ENCODE measurements at regions not wholly inside any gene's neighbourhood (a gene's known extent, or its start where the extent isn't known, plus 50 kb on each side); places are given as distances from the start of the nearest gene placed in this dataset.
A peak's percentile ranks its signal among the peaks of the same experiment; 100 is the strongest.
"Not testable (repeated sequence)": the region's sequence is repeated elsewhere in the genome, so short reads cannot be mapped to it uniquely, and the experiment has no call there.

DNA sequence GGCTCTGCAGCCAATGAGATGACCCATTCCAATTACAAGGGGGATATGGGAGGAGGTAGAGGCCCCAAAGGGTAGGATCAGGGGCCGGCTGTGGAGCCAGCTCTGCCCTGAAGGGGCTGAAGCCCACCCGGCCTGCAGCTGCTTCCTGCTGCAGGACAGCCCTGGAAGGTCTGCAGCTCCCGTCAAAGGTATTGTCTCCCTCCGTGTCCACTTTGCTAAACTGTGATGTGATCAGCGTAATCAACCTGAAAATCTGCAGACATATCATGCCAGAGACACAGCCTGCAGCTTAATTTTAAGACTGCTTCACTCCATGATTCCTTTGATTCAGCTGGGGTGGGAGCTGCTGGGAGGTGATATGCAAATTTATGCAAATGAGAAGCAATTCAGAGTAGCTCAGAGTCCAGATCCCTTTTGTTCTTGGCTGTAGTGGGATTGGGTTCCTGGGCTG is 90.7 kb downstream of the GADD45G start:
- no peak overlapping the region for H3K4me3 Mint-ChIP-seq
- H3K4me1 Mint-ChIP-seq = peaks cover 8 to 15% of the 10 kb centered on the region in 2 donors
- no peaks in the 10 kb centered on the region for H3K9me3 Mint-ChIP-seq
- H3K27me3 Mint-ChIP-seq (ENCODE audit: low read depth in 3 of 3) = peaks cover 1 to 5% (median 2%) of the 10 kb centered on the region in 3 donors
- peaks cover 0 to 4% (median 0%) of the 10 kb centered on the region in 3 donors for H3K36me3 Mint-ChIP-seq
- no peak for DNase-seq
- H3K27ac Mint-ChIP-seq = no peak overlapping the region

DNA sequence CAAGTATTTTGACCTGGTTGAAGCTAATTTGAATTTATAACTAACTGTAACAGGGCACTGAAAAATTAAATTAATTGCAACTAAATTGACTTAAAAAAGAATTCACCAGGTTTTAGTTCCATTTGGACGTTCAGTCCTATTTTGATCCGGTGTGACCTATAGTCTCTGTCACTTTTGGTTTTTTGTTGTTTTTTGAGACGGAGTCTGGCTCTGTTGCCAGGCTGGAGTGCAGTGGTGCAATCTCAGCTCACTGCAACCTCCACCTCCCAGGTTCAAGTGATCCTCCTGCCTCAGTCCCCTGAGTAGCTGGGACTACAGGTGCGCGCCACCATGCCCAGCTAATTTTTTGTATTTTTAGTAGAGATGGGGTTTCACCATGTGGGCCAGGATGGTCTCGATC is 91.2 kb downstream of the GADD45G start:
- not testable (repeated sequence) for H3K27me3 Mint-ChIP-seq (ENCODE audit: low read depth in 3 of 3); H3K36me3 Mint-ChIP-seq; DNase-seq; H3K27ac Mint-ChIP-seq; H3K9me3 Mint-ChIP-seq; H3K4me3 Mint-ChIP-seq
- H3K4me1 Mint-ChIP-seq = peaks cover 5 to 14% of the 10 kb centered on the region in 2 donors

DNA sequence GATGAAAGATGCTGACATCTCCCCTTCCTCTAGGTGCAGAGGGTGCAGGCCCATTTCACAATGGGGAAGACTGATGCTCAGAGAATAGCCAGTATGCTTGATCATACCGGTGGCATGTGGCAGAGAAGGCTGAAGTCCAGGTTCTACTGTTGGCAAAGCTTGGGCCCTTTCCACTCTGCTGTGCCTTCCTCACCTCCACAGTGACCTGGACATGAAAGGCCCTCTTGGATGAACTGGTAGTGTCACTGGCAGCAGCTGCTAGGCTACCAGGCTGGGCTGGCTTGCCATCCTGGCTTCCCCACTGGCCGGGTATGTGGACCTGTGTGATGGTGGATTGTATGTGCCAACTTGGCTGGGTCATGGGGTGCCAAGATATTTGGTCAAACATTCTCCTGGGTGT is 92.0 kb downstream of the GADD45G start:
- peaks cover 10 to 16% of the 10 kb centered on the region in 2 donors for H3K4me1 Mint-ChIP-seq
- no peak for DNase-seq
- H3K27me3 Mint-ChIP-seq (ENCODE audit: low read depth in 3 of 3) = peaks cover 1 to 5% (median 2%) of the 10 kb centered on the region in 3 donors
- H3K27ac Mint-ChIP-seq = no peak overlapping the region
- peaks cover 0 to 4% (median 0%) of the 10 kb centered on the region in 3 donors for H3K36me3 Mint-ChIP-seq
- no peaks in the 10 kb centered on the region for H3K9me3 Mint-ChIP-seq
- H3K4me3 Mint-ChIP-seq = no peak overlapping the region

DNA sequence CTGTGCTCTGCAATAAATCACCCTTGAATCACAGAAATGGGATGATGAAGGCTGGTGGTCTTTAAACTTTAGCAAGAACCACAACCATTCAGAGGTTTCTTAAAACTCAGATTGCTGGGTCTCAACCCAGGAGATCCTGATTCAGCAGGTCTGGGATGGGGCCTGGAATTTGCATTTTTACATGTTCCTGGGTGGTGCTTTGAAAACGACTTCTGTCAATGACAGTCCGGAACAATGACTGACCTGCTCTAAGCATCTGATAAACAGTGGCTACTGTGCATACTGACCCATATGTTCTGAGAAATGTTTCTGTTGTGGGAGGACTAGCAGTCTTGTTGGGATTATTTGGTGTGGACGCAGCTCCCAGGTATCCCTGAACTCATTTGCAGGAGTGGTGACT is 92.7 kb downstream of the GADD45G start:
- Mint-ChIP-seq H3K4me3 (no peak overlapping the region), H3K36me3 (peaks cover 0 to 4% (median 0%) of the 10 kb centered on the region in 3 donors), H3K27ac (peak overlapping the region in 1 of 6 donors; percentile 45), H3K27me3 (ENCODE audit: low read depth in 3 of 3) (peaks cover 1 to 5% (median 2%) of the 10 kb centered on the region in 3 donors), H3K4me1 (peaks cover 14 to 15% of the 10 kb centered on the region in 2 donors), H3K9me3 (no peaks in the 10 kb centered on the region)
- DNase-seq = no peak

DNA sequence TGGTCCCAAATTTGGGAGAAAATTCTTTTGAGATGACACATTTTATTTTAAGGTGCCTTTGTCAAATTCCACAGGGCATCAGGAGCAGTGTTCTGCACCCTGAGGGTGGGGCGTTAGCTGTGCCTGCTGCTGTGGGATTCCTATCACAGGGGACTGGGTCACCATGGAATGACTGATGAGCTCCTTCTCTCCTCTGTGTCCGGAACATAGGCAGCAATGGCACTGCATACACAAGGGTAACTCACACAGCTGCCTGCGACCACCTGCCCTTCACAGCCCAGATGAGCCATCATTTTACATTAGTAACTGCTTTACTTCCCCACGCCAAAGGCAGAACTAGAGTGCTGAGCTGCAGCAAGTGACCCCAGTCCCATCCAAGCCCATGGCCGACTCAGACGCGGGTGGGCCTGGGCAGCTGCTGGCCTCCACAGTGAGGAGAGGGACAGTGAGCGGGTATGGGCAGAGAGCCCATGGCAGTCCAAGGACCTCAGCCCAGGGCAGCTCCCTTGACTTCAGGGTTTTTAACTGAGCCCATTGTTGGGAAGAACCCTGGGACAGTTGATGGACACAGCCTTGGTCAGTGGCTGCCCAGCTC is 93.7 kb downstream of the GADD45G start:
- Mint-ChIP-seq H3K36me3 (peaks cover 0 to 4% (median 0%) of the 10 kb centered on the region in 3 donors), H3K4me3 (no peak overlapping the region), H3K4me1 (peaks cover 14 to 15% of the 10 kb centered on the region in 2 donors), H3K27ac (peak overlapping the region in 1 of 6 donors; percentile 49), H3K27me3 (ENCODE audit: low read depth in 3 of 3) (peaks cover 0 to 8% (median 0%) of the 10 kb centered on the region in 3 donors), H3K9me3 (no peaks in the 10 kb centered on the region)
- no peak for DNase-seq

DNA sequence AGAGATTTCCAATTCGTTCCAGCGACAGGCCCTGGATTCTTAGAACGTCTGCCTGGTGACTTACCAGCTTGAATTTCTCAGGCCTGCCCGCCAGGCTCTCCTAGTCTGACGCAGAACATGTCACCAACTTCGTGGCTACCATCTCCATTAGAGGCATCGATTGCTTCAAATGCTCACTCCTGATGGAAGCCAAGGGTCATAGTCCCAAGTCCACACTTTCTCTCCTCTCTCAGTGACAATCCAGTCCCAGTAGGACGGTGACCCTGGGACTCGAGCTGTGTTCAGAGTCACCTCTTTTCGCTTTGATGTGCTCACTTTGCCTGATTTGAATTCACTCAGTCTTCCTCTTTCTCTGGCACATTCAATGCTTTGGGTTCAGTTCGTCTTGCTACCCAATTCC is 94.8 kb downstream of the GADD45G start:
- H3K27me3 Mint-ChIP-seq (ENCODE audit: low read depth in 3 of 3) = peaks cover 0 to 3% (median 2%) of the 10 kb centered on the region in 3 donors
- DNase-seq = no peak
- peaks cover 0 to 4% (median 0%) of the 10 kb centered on the region in 3 donors for H3K36me3 Mint-ChIP-seq
- peaks cover 14 to 15% of the 10 kb centered on the region in 2 donors for H3K4me1 Mint-ChIP-seq
- H3K9me3 Mint-ChIP-seq = no peaks in the 10 kb centered on the region
- H3K27ac Mint-ChIP-seq = peak overlapping the region in 2 of 6 donors; percentile 55 to 85
- H3K4me3 Mint-ChIP-seq = no peak overlapping the region

DNA sequence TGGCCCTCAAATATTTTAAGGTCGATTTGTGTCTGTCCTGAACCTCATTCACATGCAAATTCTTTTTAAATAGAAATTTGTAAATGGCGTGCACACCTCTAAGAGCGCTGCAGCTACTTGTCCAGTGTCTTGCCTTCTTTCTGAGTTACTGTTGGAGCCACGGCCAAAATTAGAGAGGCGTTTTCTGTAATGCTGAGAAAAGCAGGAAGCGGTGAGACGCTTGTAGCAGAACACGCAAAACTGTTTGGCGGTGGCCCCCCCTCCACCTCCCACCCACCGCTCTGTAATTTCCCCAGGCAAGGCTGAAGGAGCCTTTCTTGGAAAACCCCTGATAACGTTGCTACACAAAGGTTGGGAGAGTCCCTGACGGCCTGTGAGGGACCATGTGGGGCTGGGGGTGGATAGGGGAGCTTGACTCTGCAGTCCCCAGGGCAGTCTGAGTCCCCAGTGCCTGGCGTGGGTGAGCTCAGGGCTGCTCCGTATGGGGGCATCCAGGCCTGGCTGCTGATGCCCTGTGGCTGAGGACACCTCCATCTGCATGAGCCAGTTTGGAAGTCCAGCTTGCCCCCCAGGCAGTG is 96.5 kb downstream of the GADD45G start:
- Mint-ChIP-seq H3K27ac (peak overlapping the region in 4 of 6 donors; percentile 70 to 85 (median 84)), H3K9me3 (no peaks in the 10 kb centered on the region), H3K4me3 (peak overlapping the region; percentile 46 to 73 (median 57)), H3K27me3 (ENCODE audit: low read depth in 3 of 3) (peaks cover 0 to 3% (median 2%) of the 10 kb centered on the region in 3 donors), H3K4me1 (peaks cover 14 to 15% of the 10 kb centered on the region in 2 donors), H3K36me3 (peaks cover 0 to 4% (median 0%) of the 10 kb centered on the region in 3 donors)
- DNase-seq = peak; percentile 47 to 64 (median 57)

DNA sequence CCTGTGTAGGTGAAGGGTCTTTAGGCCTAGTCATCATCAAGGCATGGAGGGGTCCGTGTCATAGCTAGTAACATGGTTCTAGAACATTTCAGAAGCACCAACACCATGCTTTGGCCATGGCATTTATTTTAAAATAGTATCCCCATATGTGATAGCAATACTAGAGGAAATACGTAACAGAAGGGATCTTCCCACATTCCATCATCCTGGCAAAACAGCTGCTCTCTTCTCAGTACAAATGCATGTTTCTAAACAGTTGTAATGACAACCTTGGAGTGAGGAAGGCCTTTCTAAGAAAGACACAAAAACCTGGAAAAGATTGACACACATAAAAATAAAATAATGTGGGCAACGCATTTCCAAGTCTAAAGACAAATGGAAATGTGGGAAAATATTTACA is 97.6 kb downstream of the GADD45G start:
- no peak overlapping the region for H3K4me3 Mint-ChIP-seq
- H3K27ac Mint-ChIP-seq = peak overlapping the region in 3 of 6 donors; percentile 8 to 85 (median 30)
- DNase-seq = no peak
- H3K4me1 Mint-ChIP-seq = peaks cover 14 to 15% of the 10 kb centered on the region in 2 donors
- H3K27me3 Mint-ChIP-seq (ENCODE audit: low read depth in 3 of 3) = peaks cover 0 to 5% (median 3%) of the 10 kb centered on the region in 3 donors
- peaks cover 0 to 4% (median 0%) of the 10 kb centered on the region in 3 donors for H3K36me3 Mint-ChIP-seq
- no peaks in the 10 kb centered on the region for H3K9me3 Mint-ChIP-seq

DNA sequence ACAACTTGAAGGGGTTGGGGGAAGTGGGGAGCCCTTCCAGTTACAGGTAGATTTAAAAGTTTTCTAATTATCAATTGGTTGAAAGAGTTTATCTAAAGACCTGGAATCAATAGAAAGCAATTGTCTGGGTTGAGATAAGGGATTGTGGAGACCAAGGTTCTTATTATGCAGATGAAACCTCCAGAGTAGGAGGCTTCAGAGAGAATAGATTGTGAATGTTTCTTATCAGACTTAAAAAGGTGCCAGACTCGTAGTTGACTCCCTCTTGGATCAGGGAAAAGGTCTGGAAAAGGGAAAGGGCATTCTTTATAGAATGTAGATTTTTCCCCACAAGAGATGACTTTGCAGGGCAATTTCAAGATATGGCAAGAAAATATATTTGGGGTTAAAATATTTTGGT is 100.8 kb downstream of the GADD45G start:
- Mint-ChIP-seq H3K27me3 (ENCODE audit: low read depth in 3 of 3) (peaks cover 0 to 5% (median 5%) of the 10 kb centered on the region in 3 donors), H3K36me3 (no peaks in the 10 kb centered on the region), H3K4me3 (no peak overlapping the region), H3K9me3 (no peaks in the 10 kb centered on the region), H3K4me1 (peaks cover 14 to 15% of the 10 kb centered on the region in 2 donors), H3K27ac (no peak overlapping the region)
- DNase-seq = no peak

DNA sequence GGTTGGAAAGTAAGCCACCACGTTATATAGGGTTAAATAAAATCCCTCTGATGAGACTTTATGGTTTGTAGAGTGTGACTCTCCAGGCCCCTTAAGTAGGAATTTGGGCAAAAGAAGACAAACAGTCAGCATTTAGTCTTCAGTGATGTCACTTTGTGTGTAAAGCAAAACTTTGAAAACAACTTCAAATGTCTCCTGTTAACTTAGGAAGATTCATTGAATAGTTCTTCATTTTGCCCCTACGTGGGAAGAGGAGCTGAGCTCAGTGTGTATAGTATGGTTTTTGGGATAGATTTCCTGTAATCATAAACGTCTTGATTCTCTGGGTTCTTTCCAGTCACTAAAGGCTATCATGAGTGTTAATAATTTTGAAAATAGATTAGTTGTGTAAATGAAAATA is 101.3 kb downstream of the GADD45G start:
- Mint-ChIP-seq H3K27me3 (ENCODE audit: low read depth in 3 of 3) (peaks cover 0 to 5% (median 5%) of the 10 kb centered on the region in 3 donors), H3K27ac (no peak overlapping the region), H3K4me1 (peaks cover 11% of the 10 kb centered on the region in 2 donors)

DNA sequence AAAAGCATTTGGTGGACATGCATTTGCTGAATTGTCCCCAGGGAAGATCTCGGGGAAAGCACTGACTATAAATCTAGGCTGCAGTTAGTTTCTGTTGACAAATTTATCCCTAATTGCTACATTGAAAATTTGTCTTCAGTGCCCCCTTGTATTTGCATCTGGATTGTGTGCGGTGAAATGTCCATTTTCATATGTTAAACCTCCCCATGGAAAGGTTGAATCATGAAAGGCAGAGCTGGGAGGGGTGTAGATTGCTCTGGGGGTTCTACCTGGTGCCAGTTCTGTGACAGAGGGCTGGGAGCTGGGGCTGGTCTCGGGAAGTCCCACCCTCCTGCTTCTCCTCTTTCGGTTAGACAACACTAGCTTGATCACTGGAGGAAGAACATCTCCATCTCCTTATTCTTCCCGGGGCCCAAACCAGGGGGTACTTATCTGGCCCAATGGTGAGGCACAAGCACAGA is 101.9 kb downstream of the GADD45G start:
- no peak overlapping the region for H3K27ac Mint-ChIP-seq
- H3K27me3 Mint-ChIP-seq (ENCODE audit: low read depth in 3 of 3) = peaks cover 0 to 5% (median 5%) of the 10 kb centered on the region in 3 donors
- H3K4me1 Mint-ChIP-seq = peaks cover 4% of the 10 kb centered on the region in 2 donors
- H3K36me3 Mint-ChIP-seq = no peaks in the 10 kb centered on the region
- no peak overlapping the region for H3K4me3 Mint-ChIP-seq
- no peak for DNase-seq
- no peaks in the 10 kb centered on the region for H3K9me3 Mint-ChIP-seq

More for the DNA sequence above, 101.3 kb downstream of the GADD45G start:
- DNase-seq = no peak
- Mint-ChIP-seq H3K4me3 (no peak overlapping the region), H3K36me3 (no peaks in the 10 kb centered on the region), H3K9me3 (no peaks in the 10 kb centered on the region)

DNA sequence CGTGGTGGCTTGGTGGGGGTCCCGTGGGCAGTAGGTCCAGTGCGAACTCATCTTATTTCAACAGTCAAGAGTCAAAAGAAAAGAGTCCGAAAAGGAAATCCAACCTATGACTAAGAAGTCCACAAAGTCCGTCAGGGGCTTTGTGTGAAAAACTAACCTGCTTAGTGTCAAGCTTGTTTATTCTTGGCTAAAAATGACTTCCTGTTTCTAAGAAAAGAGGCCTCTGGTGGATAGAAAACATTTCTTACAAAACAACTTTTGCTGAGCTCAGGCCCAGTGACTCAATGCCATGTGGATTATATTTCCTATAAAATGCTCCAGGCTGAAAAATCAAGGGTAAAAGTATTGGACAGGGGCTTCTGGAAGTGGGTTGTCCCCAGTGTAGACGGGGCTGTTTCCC is 105.9 kb downstream of the GADD45G start:
- Mint-ChIP-seq H3K9me3 (no peaks in the 10 kb centered on the region), H3K27ac (no peak overlapping the region), H3K4me1 (peaks cover 6 to 12% of the 10 kb centered on the region in 2 donors), H3K4me3 (no peak overlapping the region), H3K36me3 (no peaks in the 10 kb centered on the region), H3K27me3 (ENCODE audit: low read depth in 3 of 3) (peaks cover 0 to 2% (median 2%) of the 10 kb centered on the region in 3 donors)
- DNase-seq = no peak

DNA sequence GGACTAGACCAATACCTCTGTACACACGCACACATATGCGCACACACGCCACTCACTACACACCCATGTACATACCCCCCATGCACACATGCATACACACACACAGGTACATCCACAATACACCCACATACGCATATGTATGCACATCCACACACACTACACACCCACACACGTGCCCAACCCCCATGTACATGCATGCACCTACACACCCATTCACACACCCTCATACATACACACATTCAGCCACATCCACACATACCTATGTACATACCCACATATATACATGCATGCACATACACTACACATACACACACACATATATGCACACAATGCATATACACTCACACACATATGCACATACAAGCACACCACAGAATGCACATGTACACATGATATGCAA is 107.1 kb downstream of the GADD45G start:
- Mint-ChIP-seq H3K9me3 (no peaks in the 10 kb centered on the region), H3K4me3 (no peak overlapping the region), H3K4me1 (peaks cover 9 to 14% of the 10 kb centered on the region in 2 donors), H3K27ac (peak overlapping the region in 1 of 6 donors; percentile 1), H3K27me3 (ENCODE audit: low read depth in 3 of 3) (peaks cover 0 to 2% (median under 1%) of the 10 kb centered on the region in 3 donors), H3K36me3 (no peaks in the 10 kb centered on the region)
- DNase-seq = no peak

DNA sequence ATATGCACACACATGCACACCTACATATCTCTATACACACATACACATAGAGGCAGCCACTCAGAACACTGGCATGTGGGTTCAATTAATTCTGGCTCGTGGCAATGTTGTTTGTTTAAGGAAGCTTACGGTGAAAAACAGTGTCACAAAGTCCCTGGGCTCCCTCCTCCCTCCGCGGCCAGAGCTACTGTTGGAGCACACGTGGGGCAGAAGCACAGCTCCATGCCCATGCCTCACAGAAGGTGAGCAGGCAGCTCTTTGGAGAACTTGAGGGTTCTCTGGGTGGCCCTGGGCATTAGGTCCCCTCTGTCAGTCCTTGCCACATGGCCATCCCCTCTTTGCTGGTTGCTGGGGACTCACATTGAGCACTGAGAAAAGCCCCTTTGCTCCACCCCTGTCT is 107.5 kb downstream of the GADD45G start:
- Mint-ChIP-seq H3K9me3 (no peaks in the 10 kb centered on the region), H3K36me3 (no peaks in the 10 kb centered on the region), H3K27me3 (ENCODE audit: low read depth in 3 of 3) (peaks cover 0 to 2% (median 0%) of the 10 kb centered on the region in 3 donors), H3K4me3 (no peak overlapping the region), H3K4me1 (peaks cover 9 to 14% of the 10 kb centered on the region in 2 donors), H3K27ac (no peak overlapping the region)
- no peak for DNase-seq
